ENCODE measurements at regions not wholly inside any gene's neighbourhood (a gene's known extent, or its start where the extent isn't known, plus 50 kb on each side); places are given as distances from the start of the nearest gene placed in this dataset.

DNA sequence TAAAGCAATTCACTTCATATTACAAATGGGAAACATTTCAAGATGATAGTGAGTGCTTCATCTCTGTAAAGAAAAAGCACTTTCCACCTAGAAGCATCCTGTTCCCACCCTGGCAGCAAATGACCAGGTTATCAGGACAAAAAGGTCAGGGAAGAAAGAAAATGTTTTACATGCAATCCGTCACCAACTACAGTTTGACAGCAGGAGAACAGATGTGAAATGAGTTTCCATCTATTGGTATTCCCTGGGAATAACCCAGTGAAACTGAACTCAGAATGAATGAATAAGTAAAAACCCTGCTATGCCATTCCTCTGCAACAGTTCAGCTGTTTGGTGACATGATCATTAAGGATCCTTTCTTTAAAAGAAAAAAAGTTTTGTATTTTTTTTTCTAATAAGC lies 67.6 kb downstream of the HTR1A start:
- TF ChIP-seq MYC (IDR thresholded peaks at IDR 0.05; ENCODE audit: low read depth, low read length) = no peak
- TF ChIP-seq, protein P1, sequence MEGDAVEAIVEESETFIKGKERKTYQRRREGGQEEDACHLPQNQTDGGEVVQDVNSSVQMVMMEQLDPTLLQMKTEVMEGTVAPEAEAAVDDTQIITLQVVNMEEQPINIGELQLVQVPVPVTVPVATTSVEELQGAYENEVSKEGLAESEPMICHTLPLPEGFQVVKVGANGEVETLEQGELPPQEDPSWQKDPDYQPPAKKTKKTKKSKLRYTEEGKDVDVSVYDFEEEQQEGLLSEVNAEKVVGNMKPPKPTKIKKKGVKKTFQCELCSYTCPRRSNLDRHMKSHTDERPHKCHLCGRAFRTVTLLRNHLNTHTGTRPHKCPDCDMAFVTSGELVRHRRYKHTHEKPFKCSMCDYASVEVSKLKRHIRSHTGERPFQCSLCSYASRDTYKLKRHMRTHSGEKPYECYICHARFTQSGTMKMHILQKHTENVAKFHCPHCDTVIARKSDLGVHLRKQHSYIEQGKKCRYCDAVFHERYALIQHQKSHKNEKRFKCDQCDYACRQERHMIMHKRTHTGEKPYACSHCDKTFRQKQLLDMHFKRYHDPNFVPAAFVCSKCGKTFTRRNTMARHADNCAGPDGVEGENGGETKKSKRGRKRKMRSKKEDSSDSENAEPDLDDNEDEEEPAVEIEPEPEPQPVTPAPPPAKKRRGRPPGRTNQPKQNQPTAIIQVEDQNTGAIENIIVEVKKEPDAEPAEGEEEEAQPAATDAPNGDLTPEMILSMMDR (IDR thresholded peaks at IDR 0.05; ENCODE audit: low read depth, low read length) = no peak
- H3K4me3 ChIP-seq (ENCODE audit: low read depth, low read length) = no peak overlapping the region
- no peak for DNase-seq (ENCODE audit: low read depth)

GRCh38 chr5:63878788-63879187 lies 83.5 kb downstream of the HTR1A start:
- H3K4me3 ChIP-seq (ENCODE audit: low read depth, low read length) = no peak overlapping the region
- DNase-seq (ENCODE audit: low read depth) = no peak
- TF ChIP-seq MYC (IDR thresholded peaks at IDR 0.05; ENCODE audit: low read depth, low read length) = no peak
- TF ChIP-seq POLR2A (IDR thresholded peaks at IDR 0.05; ENCODE audit: extremely low read depth, insufficient read length) = no peak

- DNase-seq (ENCODE audit: low read depth) = no peak
- H3K4me3 ChIP-seq (ENCODE audit: low read depth, low read length) = no peak overlapping the region
- TF ChIP-seq POLR2A (IDR thresholded peaks at IDR 0.05; ENCODE audit: extremely low read depth, insufficient read length) (no peak), MYC (IDR thresholded peaks at IDR 0.05; ENCODE audit: low read depth, low read length) (no peak), MAX (IDR thresholded peaks at IDR 0.05; ENCODE audit: low read depth, low read length) (no peak)
- TF ChIP-seq, protein P1 (IDR thresholded peaks at IDR 0.05; ENCODE audit: low read depth, low read length) = no peak
Measured at GRCh38 chr5:63877961-63878360, 84.3 kb downstream of the HTR1A start.

GRCh38 chr5:63860379-63860778 lies 101.9 kb downstream of the HTR1A start:
- DNase-seq (ENCODE audit: low read depth) = no peak
- no peak for TF ChIP-seq MAX (IDR thresholded peaks at IDR 0.05; ENCODE audit: low read depth, low read length)
- TF ChIP-seq, protein P1 (IDR thresholded peaks at IDR 0.05; ENCODE audit: low read depth, low read length) = no peak

GRCh38 chr5:63854076-63854475 lies 108.2 kb downstream of the HTR1A start:
- DNase-seq (ENCODE audit: low read depth) = no peak
- TF ChIP-seq, protein P1 (IDR thresholded peaks at IDR 0.05; ENCODE audit: low read depth, low read length) = no peak
- TF ChIP-seq MYC (IDR thresholded peaks at IDR 0.05; ENCODE audit: low read depth, low read length) (no peak), MAX (IDR thresholded peaks at IDR 0.05; ENCODE audit: low read depth, low read length) (no peak), POLR2A (IDR thresholded peaks at IDR 0.05; ENCODE audit: extremely low read depth, insufficient read length) (no peak)
- no peak overlapping the region for H3K4me3 ChIP-seq (ENCODE audit: low read depth, low read length)

More at GRCh38 chr5:63860379-63860778, 101.9 kb downstream of the HTR1A start:
- no peak overlapping the region for H3K4me3 ChIP-seq (ENCODE audit: low read depth, low read length)

- TF ChIP-seq, protein P1 (IDR thresholded peaks at IDR 0.05; ENCODE audit: low read depth, low read length) = no peak
- TF ChIP-seq MAX (IDR thresholded peaks at IDR 0.05; ENCODE audit: low read depth, low read length) (no peak), POLR2A (IDR thresholded peaks at IDR 0.05; ENCODE audit: extremely low read depth, insufficient read length) (no peak), MYC (IDR thresholded peaks at IDR 0.05; ENCODE audit: low read depth, low read length) (no peak)
- H3K4me3 ChIP-seq (ENCODE audit: low read depth, low read length) = no peak overlapping the region
- DNase-seq (ENCODE audit: low read depth) = no peak
Measured at GRCh38 chr5:63843190-63843589, 119.1 kb downstream of the HTR1A start.
